HCT116 (cell line): ENCODE measurements at regions not wholly inside any gene's neighbourhood (a gene's known extent, or its start where the extent isn't known, plus 50 kb on each side); places are given as distances from the start of the nearest gene placed in this dataset.

Experiments
- ATAC-seq: fragments of 200-7000 bp; cut with Tn5 transposase; 2 replicates; pipeline ENCODE4 v1.9.1; 2020; ENCODE audit warnings: mild to moderate bottlenecking, moderate library complexity
- BruUV-seq: library from RNA; stranded (reverse); fragments of 400-500 nt; replicated peaks from 2 replicates; lab custom pipeline; 2021; lab: Mats Ljungman, UMichigan
- CTCF ChIA-PET: fragments of 300-600 bp; sonication (Branson Sonifier 250); formaldehyde crosslinking; loops from one replicate; lab custom pipeline; 2021; ENCODE audit warnings: antibody characterized with exemption; lab: Charles Lee
- POLR2A ChIA-PET: fragments of 300-600, 350-600 bp; sonication (Branson Sonifier 250); formaldehyde crosslinking; loops from one replicate; lab custom pipeline; 2021; ENCODE audit warnings: antibody characterized with exemption; lab: Charles Lee
- RAD21 ChIA-PET, 2 experiments: fragments of 300-600 bp; sonication (Branson Sonifier 250); formaldehyde crosslinking; loops; one replicate each; lab custom pipeline; 2023; ENCODE audit warnings: low total read pairs in 2 of 2; ENCODE audit not compliant: uncharacterized antibody in 2 of 2, unreplicated experiment in 2 of 2, low non-redundant PET in 1 of 2; lab: Charles Lee
- DNase-seq: peaks from one replicate; pipeline ENCODE4 v3.0.0-alpha.2; 2010; ENCODE audit warnings: low read depth, low spot score
- H2AFZ ChIP-seq: fragments of 200-600 bp; shearing (Covaris generic), sonication (generic); 2 replicates; pipeline ENCODE4 v1.6.1; 2017; ENCODE audit warnings: low read depth, mixed run types, mixed read lengths, antibody characterized with exemption, low read length; ENCODE audit not compliant: poor library complexity, severe bottlenecking
- H3K27ac ChIP-seq: 2 replicates; pipeline ENCODE4 v1.5.1; 2012; ENCODE audit warnings: low read depth, low read length
- H3K27me3 ChIP-seq: fragments of 200-600 bp; sonication (generic); 2 replicates; pipeline ENCODE4 v1.6.1; 2016; ENCODE audit warnings: mixed run types, low read length, mixed read lengths; ENCODE audit not compliant: insufficient read depth
- H3K36me3 ChIP-seq, 2 experiments: fragments of 200-500 bp in 1 of 2; fragments of 200-600 bp in 1 of 2; sonication (Bioruptor generic) in 1 of 2; sonication (generic) in 1 of 2; 2 replicates each; pipeline versions ENCODE4 v1.5.1 to v1.6.1; 2014 to 2016; ENCODE audit warnings: low read length in 2 of 2, inconsistent platforms in 1 of 2, mixed read lengths in 1 of 2, mixed run types in 1 of 2; ENCODE audit not compliant: insufficient read depth in 2 of 2, control insufficient read depth in 1 of 2
- H3K4me1 ChIP-seq, 2 experiments: fragments of 200-600 bp in 1 of 2; sonication (generic) in 1 of 2; 2 replicates each; pipeline versions ENCODE4 v1.5.1 to v1.6.1; 2012 to 2017; ENCODE audit warnings: low read length in 2 of 2, inconsistent platforms in 1 of 2, mild to moderate bottlenecking in 1 of 2, mixed read lengths in 1 of 2, mixed run types in 1 of 2, moderate library complexity in 1 of 2; ENCODE audit not compliant: insufficient read depth in 2 of 2, control insufficient read depth in 1 of 2
- H3K4me2 ChIP-seq: fragments of 200-600 bp; sonication (generic); 2 replicates; pipeline ENCODE4 v1.6.1; 2017; ENCODE audit warnings: mixed run types, low read length, mixed read lengths
- H3K4me3 ChIP-seq, 2 experiments: fragments of 200-600 bp in 1 of 2; sonication (generic) in 1 of 2; replicated peaks in 1 of 2; 2 replicates each; pipeline ENCODE4 v1.5.1; 2011 to 2016; ENCODE audit warnings: low read length in 2 of 2, control low read depth in 1 of 2, low read depth in 1 of 2, mild to moderate bottlenecking in 1 of 2, mixed read lengths in 1 of 2, mixed run types in 1 of 2
- H3K79me2 ChIP-seq: fragments of 200-600 bp; sonication (generic); 2 replicates; pipeline ENCODE4 v1.6.1; 2017; ENCODE audit warnings: mild to moderate bottlenecking, mixed run types, low read length, moderate library complexity, mixed read lengths; ENCODE audit not compliant: insufficient read depth
- H3K9ac ChIP-seq: fragments of 200-600 bp; sonication (generic); 2 replicates; pipeline ENCODE4 v1.6.1; 2016; ENCODE audit warnings: low read length, mixed read lengths
- H3K9me2 ChIP-seq: fragments of 200-600 bp; sonication (generic), shearing (Covaris generic); 2 replicates; pipeline ENCODE4 v1.6.1; 2017; ENCODE audit warnings: mixed run types, mild to moderate bottlenecking, moderate library complexity; ENCODE audit not compliant: insufficient read depth
- H3K9me3 ChIP-seq, 2 experiments: fragments of 200-500 bp in 1 of 2; fragments of 200-600 bp in 1 of 2; sonication (Bioruptor generic) in 1 of 2; sonication (generic) in 1 of 2; 2 replicates each; pipeline ENCODE4 v1.6.1; 2014 to 2017; ENCODE audit warnings: low read length in 2 of 2, mixed read lengths in 2 of 2, inconsistent platforms in 1 of 2, low read depth in 1 of 2, mild to moderate bottlenecking in 1 of 2, mixed run types in 1 of 2, moderate library complexity in 1 of 2; ENCODE audit not compliant: control insufficient read depth in 1 of 2, insufficient read depth in 1 of 2
- H4K20me1 ChIP-seq: fragments of 200-600 bp; sonication (generic), shearing (Covaris generic); 2 replicates; pipeline ENCODE4 v1.6.1; 2017; ENCODE audit warnings: mixed run types, mild to moderate bottlenecking, moderate library complexity; ENCODE audit not compliant: insufficient read depth
- CBX3 ChIP-seq: IDR thresholded peaks from 2 replicates; pipeline ENCODE4 v1.6.1; 2012; ENCODE audit warnings: low read depth
- CEBPB ChIP-seq: IDR thresholded peaks from 2 replicates; pipeline ENCODE4 v1.6.1; 2012; ENCODE audit warnings: low read depth
- EGR1 ChIP-seq: IDR thresholded peaks from 2 replicates; pipeline ENCODE4 v1.6.1; 2012; ENCODE audit warnings: low read depth
- ELF1 ChIP-seq: IDR thresholded peaks from 2 replicates; pipeline ENCODE4 v1.6.1; 2012; ENCODE audit warnings: low read depth, borderline replicate concordance
- EZH2 ChIP-seq: fragments of 200-600 bp; sonication (generic); IDR thresholded peaks from 2 replicates; pipeline ENCODE4 v1.6.1; 2017; ENCODE audit warnings: antibody characterized with exemption, mixed run types
- EZH2phosphoT487 ChIP-seq: fragments of 200-600 bp; IDR thresholded peaks from 2 replicates; pipeline ENCODE4 v1.6.1; 2018; ENCODE audit warnings: antibody characterized with exemption, borderline replicate concordance
- FOSL1 ChIP-seq: IDR thresholded peaks from 2 replicates; pipeline ENCODE4 v1.6.1; 2012; ENCODE audit warnings: low read depth
- JUND ChIP-seq: IDR thresholded peaks from 2 replicates; pipeline ENCODE4 v1.6.1; 2012
- POLR2A ChIP-seq: IDR thresholded peaks from 2 replicates; pipeline ENCODE4 v1.7.0; 2011; ENCODE audit warnings: borderline replicate concordance; ENCODE audit not compliant: insufficient read depth, insufficient read length; ENCODE audit errors: extremely low read depth
- POLR2AphosphoS5 ChIP-seq: IDR thresholded peaks from 2 replicates; pipeline ENCODE4 v1.6.1; 2011; ENCODE audit warnings: mild to moderate bottlenecking, low read depth, low read length, moderate library complexity
- RAD21 ChIP-seq: IDR thresholded peaks from 2 replicates; pipeline ENCODE4 v1.6.1; 2012; ENCODE audit warnings: low read depth, mild to moderate bottlenecking
- SIN3A ChIP-seq: IDR thresholded peaks from 2 replicates; pipeline ENCODE4 v1.6.1; 2012; ENCODE audit warnings: low read depth
- SRF ChIP-seq: IDR thresholded peaks from 2 replicates; pipeline ENCODE4 v1.6.1; 2012; ENCODE audit warnings: low read depth
- YY1 ChIP-seq: IDR thresholded peaks from 2 replicates; pipeline ENCODE4 v1.6.1; 2011; ENCODE audit warnings: low read length, low read depth, moderate library complexity, mild to moderate bottlenecking; ENCODE audit not compliant: insufficient replicate concordance; ENCODE audit errors: extremely low read depth
- ZFX ChIP-seq: fragments of 450-650 bp; IDR thresholded peaks from 2 replicates; pipeline ENCODE4 v1.6.1; 2017
- ZNF274 ChIP-seq: fragments of 200-500 bp; sonication (Bioruptor generic); IDR thresholded peaks from 2 replicates; pipeline ENCODE4 v1.6.1; 2014; ENCODE audit warnings: mild to moderate bottlenecking, low read depth, low read length, inconsistent platforms
- intact Hi-C: fragments of 100-400 bp; cut with micrococcal nuclease; formaldehyde crosslinking; loops from 2 replicates; pipeline ENCODE4 v1.10.0; 2022
- TF ChIP-seq, protein P1 (sequence below): IDR thresholded peaks from 2 replicates; pipeline ENCODE4 v1.6.1; 2012
- TF ChIP-seq, protein P2 (sequence below), 3 experiments: fragments of 200-600 bp in 1 of 3; sonication (generic) in 1 of 3; IDR thresholded peaks in 2 of 3; conservative IDR thresholded peaks in 1 of 3; 2 replicates each; pipeline ENCODE4 v1.5.1; 2012 to 2017; ENCODE audit warnings: low read depth in 2 of 3, low read length in 2 of 3, antibody characterized with exemption in 1 of 3, borderline replicate concordance in 1 of 3, control low read depth in 1 of 3, mild to moderate bottlenecking in 1 of 3, mixed read lengths in 1 of 3, mixed run types in 1 of 3, moderate library complexity in 1 of 3; ENCODE audit not compliant: insufficient read depth in 1 of 3
- TF ChIP-seq, protein P3 (sequence below): IDR thresholded peaks from 2 replicates; pipeline ENCODE4 v1.6.1; 2011; ENCODE audit warnings: mild to moderate bottlenecking, low read length, moderate library complexity; ENCODE audit not compliant: insufficient replicate concordance; ENCODE audit errors: extremely low read depth

DNA sequence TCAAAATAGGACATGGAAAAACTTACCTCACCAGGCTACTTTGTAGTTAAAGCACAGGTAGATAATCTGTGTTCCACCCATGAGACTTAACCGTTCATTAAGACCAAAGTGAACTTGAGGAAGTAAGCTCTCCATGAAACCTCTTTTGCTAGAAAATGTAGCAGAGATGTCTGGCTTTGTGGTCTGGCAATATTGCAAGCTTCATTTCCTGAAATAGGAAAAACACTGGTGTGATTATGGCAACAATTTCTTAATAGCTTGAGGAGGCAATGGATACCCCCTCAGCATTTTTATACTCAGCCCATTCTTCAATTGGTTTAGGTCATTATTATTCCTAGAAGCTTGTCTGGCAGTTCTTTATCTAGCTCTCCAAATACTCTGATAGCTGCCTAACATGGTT, 957.3 kb downstream of the IGSF11 start:
- TF ChIP-seq JUND (no peak), RAD21 (no peak), EZH2phosphoT487 (no peak), ZNF274 (no peak), EGR1 (no peak), EZH2 (no peak), FOSL1 (no peak), YY1 (no peak), CEBPB (no peak), POLR2A (no peak), SRF (no peak)
- TF ChIP-seq, protein P1, sequence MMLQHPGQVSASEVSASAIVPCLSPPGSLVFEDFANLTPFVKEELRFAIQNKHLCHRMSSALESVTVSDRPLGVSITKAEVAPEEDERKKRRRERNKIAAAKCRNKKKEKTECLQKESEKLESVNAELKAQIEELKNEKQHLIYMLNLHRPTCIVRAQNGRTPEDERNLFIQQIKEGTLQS, result no peak
- Histone ChIP-seq H3K4me3 (no peak overlapping the region), H3K9me2 (no peaks in the 10 kb centered on the region), H3K4me2 (no peak overlapping the region), H2AFZ (no peak overlapping the region), H3K9ac (no peak overlapping the region), H3K36me3 (no peaks in the 10 kb centered on the region), H3K9me3 (no peaks in the 10 kb centered on the region), H3K79me2 (no peaks in the 10 kb centered on the region), H3K27ac (no peak overlapping the region), H3K4me1 (no peaks in the 10 kb centered on the region), H4K20me1 (no peaks in the 10 kb centered on the region), H3K27me3 (no peaks in the 10 kb centered on the region)
- intact Hi-C loops, result no loop called here
- ChIA-PET POLR2A (no interaction called here), RAD21 (no interaction called here), CTCF (no interaction called here)
- BruUV-seq, result no TSS peak
- ATAC-seq (no peak), DNase-seq (no peak)

DNA sequence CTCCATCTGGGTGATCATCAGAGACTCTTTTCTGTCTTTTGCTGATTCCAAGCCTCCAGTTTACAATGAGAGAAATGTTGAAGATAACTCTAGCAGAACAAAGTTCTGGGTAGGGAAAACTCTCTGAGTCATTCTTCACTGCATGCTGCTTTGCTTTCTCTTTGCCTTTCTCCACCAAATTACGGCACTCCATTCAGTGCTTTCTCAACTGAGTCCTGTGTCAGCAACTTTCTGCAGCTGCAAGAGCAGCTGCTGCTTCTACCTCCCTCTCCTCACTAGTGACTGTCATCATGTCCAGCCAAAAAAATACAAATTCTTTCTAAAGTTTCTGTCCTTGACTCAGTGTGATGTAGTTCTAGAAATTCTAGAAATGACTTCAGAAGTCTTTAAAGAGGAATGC, 953.8 kb downstream of the IGSF11 start:
- Histone ChIP-seq H3K79me2 (no peaks in the 10 kb centered on the region), H3K36me3 (no peaks in the 10 kb centered on the region), H3K9me3 (no peaks in the 10 kb centered on the region), H4K20me1 (no peaks in the 10 kb centered on the region), H2AFZ (no peak overlapping the region), H3K4me3 (no peak overlapping the region), H3K9ac (no peak overlapping the region), H3K4me2 (no peak overlapping the region), H3K4me1 (no peaks in the 10 kb centered on the region), H3K9me2 (no peaks in the 10 kb centered on the region), H3K27me3 (no peaks in the 10 kb centered on the region), H3K27ac (no peak overlapping the region)
- ChIA-PET POLR2A (no interaction called here), RAD21 (no interaction called here), CTCF (no interaction called here)
- no peak for ATAC-seq
- BruUV-seq, result no TSS peak
- DNase-seq, result no peak
- intact Hi-C loops, result no loop called here
- TF ChIP-seq EZH2, result no peak
- no peak for TF ChIP-seq RAD21
- TF ChIP-seq, protein P1, result no peak
- no peak for TF ChIP-seq ELF1
- TF ChIP-seq SRF, result no peak
- TF ChIP-seq SIN3A, result no peak
- TF ChIP-seq YY1, result no peak
- TF ChIP-seq, protein P2, sequence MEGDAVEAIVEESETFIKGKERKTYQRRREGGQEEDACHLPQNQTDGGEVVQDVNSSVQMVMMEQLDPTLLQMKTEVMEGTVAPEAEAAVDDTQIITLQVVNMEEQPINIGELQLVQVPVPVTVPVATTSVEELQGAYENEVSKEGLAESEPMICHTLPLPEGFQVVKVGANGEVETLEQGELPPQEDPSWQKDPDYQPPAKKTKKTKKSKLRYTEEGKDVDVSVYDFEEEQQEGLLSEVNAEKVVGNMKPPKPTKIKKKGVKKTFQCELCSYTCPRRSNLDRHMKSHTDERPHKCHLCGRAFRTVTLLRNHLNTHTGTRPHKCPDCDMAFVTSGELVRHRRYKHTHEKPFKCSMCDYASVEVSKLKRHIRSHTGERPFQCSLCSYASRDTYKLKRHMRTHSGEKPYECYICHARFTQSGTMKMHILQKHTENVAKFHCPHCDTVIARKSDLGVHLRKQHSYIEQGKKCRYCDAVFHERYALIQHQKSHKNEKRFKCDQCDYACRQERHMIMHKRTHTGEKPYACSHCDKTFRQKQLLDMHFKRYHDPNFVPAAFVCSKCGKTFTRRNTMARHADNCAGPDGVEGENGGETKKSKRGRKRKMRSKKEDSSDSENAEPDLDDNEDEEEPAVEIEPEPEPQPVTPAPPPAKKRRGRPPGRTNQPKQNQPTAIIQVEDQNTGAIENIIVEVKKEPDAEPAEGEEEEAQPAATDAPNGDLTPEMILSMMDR (IDR thresholded peaks at IDR 0.05 in 2 of 3, conservative IDR thresholded peaks at IDR 0.05 in 1 of 3; ENCODE audit: borderline replicate concordance in 1 of 3, insufficient read depth in 1 of 3, low read depth in 2 of 3, low read length in 2 of 3), result no peak
- no peak for TF ChIP-seq POLR2AphosphoS5
- TF ChIP-seq ZFX, result no peak
- TF ChIP-seq, protein P3, sequence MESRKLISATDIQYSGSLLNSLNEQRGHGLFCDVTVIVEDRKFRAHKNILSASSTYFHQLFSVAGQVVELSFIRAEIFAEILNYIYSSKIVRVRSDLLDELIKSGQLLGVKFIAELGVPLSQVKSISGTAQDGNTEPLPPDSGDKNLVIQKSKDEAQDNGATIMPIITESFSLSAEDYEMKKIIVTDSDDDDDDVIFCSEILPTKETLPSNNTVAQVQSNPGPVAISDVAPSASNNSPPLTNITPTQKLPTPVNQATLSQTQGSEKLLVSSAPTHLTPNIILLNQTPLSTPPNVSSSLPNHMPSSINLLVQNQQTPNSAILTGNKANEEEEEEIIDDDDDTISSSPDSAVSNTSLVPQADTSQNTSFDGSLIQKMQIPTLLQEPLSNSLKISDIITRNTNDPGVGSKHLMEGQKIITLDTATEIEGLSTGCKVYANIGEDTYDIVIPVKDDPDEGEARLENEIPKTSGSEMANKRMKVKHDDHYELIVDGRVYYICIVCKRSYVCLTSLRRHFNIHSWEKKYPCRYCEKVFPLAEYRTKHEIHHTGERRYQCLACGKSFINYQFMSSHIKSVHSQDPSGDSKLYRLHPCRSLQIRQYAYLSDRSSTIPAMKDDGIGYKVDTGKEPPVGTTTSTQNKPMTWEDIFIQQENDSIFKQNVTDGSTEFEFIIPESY, result no peak
- no peak for TF ChIP-seq JUND
- no peak for TF ChIP-seq POLR2A
- TF ChIP-seq ZNF274, result no peak
- no peak for TF ChIP-seq CBX3
